GM21526 (cell line): ENCODE measurements at regions not wholly inside any gene's neighbourhood (a gene's known extent, or its start where the extent isn't known, plus 50 kb on each side); places are given as distances from the start of the nearest gene placed in this dataset.
"Not testable (repeated sequence)": the region's sequence is repeated elsewhere in the genome, so short reads cannot be mapped to it uniquely, and the experiment has no call there.

Experiments used
- ATAC-seq: cut with Tn5 transposase; IDR thresholded peaks from one replicate; pipeline ENCODE4 v1.9.1; 2021; ENCODE audit warnings: moderate library complexity; ENCODE audit not compliant: unreplicated experiment, low FRiP score

- no peak for ATAC-seq
These were observed 54.5 kb downstream of the IRX5 start for GRCh38 chr16:54985156-54985555.

GRCh38 chr16:54985668-54986067, 55.0 kb downstream of the IRX5 start:
- no peak for ATAC-seq

DNA sequence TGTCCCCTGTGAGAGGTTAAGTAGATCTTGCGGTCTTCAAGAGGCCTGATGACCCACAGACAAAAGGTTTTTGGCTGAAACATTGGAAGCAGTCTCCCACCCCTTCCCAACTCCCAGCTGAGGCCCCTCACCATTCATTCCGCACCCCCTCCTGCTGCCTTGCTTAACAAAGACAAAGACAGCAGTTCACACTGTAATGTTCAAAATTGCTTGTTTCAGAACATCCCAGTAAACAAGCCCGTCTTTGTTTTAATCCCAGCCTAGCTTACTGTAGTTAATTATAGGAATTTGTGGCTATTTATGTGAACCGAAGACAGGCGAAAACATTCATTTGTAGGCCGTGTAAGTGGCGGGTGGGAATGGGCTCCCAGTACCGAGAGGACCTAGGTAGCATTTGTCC, 55.7 kb downstream of the IRX5 start:
- ATAC-seq: no peak

DNA sequence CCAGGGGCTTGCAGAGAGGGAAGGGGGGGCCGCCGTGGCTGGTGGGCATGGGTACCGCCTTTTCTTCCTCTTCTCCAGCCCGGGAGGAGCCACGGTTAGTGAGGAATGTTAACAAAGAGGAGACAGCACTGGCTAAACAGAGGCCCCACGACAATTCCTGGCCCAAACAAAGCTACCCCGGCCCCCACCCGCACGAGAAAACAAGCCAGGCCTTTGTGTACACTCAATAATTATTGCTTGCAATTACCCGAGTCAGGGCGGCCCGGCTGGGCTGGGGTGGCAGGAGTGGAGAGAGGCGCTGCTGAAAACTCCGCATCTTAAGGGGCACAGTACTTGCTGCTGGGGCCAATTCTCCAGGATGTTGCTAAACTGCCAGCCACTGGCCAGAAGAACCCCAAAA, 56.4 kb downstream of the IRX5 start:
- no peak for ATAC-seq

GRCh38 chr16:54991525-54991924, 60.9 kb downstream of the IRX5 start:
- no peak for ATAC-seq

- not testable (repeated sequence) for ATAC-seq
These were observed 61.3 kb downstream of the IRX5 start for GRCh38 chr16:54991946-54992345.

DNA sequence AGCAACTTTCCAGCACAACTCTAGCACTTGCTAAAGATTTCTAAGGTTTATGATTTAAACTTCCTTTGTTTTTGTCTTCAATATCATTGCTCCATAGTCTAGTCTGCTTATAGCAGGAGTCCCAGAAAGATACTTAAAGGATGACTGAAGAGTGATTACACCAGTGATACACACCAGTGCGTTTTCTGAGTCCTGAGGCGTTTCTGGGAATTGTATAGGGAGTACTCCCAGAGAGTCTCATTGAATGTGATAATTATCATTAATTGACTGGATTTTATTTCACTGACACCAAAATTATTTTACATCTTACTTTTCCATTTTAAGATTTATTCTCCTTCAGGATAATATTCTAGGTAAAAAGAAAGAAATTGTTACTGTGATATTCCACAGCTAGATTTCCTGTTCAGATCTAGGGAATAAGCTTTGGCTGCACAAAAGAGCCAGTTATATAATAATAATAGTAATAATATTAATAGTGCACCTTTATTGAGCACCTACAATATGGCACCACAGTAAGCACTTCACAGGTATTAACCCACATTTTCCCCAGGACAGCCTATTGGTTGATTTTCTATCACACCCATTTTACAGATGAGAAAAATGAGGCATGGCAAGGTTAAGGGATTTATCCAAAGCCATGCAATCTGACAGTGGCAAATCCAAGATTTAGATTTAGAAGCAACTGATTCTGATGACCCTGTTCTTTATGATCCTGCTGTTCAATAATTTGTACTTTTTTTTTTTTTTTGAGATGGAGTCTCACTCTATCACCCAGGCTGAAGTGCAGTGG, 62.6 kb downstream of the IRX5 start:
- ATAC-seq: no peak

DNA sequence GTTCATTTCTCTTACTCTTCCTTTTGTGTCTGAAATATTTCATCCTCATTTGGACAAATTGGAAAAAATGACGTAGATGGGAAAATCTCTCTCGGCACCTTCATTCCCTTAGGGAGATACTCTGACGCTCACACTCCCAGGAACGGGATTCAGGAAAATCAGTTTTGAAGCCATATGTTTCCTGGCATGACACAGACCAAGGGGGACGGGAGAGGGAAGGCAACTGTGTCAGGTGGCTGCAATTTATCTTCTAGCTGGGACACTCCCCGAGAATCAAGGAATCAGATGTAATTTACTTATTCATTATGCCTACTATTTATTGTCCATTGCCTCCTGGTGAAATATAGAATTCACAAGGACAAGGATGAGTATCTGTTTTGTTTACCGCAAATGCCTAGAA, 65.5 kb downstream of the IRX5 start:
- no peak for ATAC-seq

- ATAC-seq: no peak
These were observed 68.2 kb downstream of the IRX5 start for GRCh38 chr16:54998834-54999233.

GRCh38 chr16:54999481-54999880, 68.8 kb downstream of the IRX5 start:
- ATAC-seq: no peak

DNA sequence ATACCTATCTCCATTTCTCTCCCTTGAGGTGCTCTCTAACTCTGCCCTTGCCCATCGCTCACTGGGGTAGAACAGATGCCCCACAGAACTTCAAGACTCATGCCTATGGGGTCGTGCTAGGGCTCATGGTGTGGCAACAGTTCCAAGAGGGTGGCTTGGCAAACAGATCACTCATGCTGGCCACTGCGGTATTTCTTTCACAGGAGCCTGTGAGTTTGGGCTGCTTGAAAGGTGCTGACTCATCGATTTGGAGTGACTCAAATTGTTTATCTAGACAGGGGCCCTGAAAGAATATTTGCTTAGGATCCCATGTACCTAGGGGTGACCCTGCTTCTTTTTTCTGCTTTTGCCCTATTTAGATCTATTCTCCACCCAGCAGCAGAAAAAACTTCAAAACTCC, 69.9 kb downstream of the IRX5 start:
- no peak for ATAC-seq

- ATAC-seq: no peak
These were observed 71.3 kb downstream of the IRX5 start for GRCh38 chr16:55001931-55002330.

DNA sequence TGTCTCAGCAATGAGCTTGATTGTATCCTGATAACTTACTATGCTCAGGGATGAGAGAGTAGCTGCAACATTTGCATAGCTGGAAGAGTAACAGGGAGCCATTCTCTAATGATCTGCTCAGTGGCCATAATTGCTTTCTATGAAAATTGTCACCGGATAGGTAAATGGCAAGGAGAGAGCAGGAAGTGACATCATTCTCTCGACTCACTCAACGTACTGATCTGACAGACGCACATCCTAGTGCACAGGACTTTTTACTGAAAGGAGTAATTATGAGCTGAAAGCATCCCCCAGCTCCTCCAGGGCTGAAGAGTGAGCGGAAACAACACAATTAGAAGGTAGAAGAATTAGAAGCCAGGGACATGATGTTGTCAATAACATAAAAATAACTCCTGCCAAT, 71.8 kb downstream of the IRX5 start:
- ATAC-seq: no peak

DNA sequence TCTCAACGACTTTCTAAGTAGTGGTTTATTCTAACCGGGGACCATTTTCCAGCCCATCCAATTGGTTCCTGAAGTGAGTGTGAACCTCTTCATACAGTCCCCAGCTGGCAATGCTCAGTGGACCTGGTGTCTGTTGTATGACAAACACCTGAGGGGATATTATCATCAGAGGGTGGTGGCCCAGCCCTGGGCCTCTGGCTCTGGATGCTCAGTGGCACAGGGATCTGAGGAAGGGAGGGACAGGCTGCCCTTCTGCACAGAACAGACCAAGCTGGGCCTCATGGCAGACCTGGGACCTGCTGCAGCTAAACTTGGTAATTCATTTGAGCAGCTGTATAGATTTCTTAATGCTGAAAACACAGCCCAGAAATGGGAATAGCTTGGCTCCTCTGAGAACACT, 72.6 kb downstream of the IRX5 start:
- no peak for ATAC-seq

- ATAC-seq: no peak
These were observed 73.3 kb downstream of the IRX5 start for GRCh38 chr16:55003916-55004315.

DNA sequence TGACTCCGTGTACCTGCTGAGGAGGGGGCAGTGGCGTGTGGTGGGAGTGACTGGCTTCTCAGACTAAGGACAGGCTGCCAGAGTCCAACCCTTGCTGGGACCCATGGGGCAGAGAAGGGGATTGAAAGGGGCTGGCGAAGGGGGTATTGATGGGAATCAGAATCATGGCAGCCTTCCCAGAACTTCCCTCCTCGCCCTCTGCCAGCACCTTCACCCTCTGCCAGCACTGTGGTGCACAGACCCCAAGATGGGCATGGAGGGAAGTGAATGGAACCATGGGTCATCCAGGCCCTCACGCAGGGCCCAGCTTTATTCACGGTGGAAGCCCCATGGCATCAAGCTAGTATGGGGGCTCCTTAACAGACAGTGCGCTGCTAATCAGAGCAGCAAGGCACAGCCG, 76.8 kb downstream of the IRX5 start:
- no peak for ATAC-seq

GRCh38 chr16:55008836-55009510, 78.3 kb downstream of the IRX5 start:
- ATAC-seq: no peak

GRCh38 chr16:55009581-55009980, 78.9 kb downstream of the IRX5 start:
- ATAC-seq: no peak

DNA sequence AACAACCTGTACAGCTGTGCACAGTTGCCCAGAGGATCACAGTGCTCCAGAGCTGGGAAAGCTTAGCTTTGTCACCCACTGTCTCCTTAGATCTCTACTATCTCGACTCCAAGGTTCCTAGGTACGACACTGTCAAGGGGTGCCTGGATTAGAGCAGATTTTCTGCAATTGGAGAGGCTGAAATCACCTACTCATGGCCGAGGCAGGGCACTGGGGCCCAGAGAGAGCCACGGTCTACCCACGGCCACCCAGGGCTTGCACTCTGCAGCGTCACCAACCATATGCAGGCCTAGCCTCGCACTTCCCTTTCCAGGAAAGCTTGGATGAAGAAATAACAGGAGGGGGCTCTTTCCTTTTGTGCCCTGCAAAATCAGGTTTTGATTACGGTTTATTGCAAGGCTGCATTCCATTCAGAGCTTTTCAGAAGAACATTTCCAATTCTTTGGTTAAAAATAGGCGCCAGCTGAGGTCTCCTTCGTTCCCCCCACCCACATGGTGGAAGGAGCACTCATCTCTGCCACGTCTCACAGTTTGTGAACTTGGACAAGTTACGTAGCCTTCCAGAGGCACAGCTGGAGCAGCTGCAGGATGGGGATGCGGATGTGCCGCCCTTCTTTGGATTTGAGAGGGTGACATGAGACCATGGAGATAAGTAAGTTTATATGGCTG, 80.0 kb downstream of the IRX5 start:
- no peak for ATAC-seq

- no peak for ATAC-seq
These were observed 81.7 kb downstream of the IRX5 start for GRCh38 chr16:55012362-55012761.

GRCh38 chr16:55012793-55013192, 82.1 kb downstream of the IRX5 start:
- ATAC-seq: no peak

GRCh38 chr16:55014022-55014421, 83.4 kb downstream of the IRX5 start:
- ATAC-seq: no peak
